ENCODE measurements at regions not wholly inside any gene's neighbourhood (a gene's known extent, or its start where the extent isn't known, plus 50 kb on each side); places are given as distances from the start of the nearest gene placed in this dataset.

GRCh38 chr6:148653138-148653776 lies 93.6 kb upstream of the UST start:
- no peak for DNase-seq

DNA sequence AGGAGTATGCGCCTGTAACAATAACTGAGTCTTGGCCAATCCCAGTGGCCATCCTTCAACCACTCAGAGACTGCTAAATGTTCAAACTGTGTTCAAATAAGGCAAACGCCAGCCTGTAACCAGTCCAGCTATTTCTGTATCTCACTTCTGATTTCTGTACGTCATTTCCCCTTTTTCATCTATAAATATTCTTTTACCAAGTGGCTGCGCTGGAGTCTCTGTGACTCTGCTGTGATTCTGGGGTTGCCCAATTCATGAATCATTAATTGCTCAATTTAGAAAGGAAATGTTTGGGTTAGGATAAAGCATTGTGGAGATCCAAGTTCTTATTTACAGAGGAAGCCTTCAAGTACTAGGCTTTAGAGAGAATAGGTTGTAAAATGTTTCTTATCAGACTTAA lies 89.8 kb upstream of the UST start:
- DNase-seq, result no peak

DNA sequence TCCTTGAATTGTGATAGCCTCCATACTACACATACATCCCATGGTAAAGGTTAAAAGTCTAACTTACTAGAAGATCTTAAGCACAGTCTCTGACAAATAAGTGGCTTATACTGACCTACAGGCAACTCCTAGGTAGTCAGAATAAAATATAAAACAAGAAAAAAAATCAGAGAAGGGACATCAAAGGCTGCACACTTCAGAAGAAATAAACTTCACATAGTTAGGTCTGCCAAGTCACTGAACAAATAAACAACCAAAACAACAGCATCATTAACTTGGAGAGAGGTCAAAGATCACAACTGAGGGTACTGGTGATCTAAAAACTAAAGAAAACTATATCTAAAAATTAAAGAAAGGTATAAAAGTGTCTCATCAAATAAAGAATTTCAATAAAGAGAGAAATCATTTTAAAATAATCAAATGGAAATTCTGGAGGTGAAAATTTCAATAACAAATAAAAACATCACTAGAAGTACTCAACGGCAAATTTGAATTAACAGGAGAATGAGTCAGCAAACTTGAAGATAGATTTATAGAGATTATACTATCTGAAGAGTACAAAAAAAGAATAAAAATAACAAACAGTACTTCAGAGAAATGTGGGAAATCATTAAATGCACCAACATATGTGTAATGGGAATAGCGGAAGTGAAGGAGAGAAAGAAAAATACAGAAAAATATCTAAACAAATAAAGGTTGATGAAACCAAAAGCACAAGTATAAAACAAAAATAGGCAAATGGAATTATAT lies 88.0 kb upstream of the UST start:
- no peak for DNase-seq

GRCh38 chr6:148667395-148667794 lies 79.4 kb upstream of the UST start:
- DNase-seq, result no peak

DNA sequence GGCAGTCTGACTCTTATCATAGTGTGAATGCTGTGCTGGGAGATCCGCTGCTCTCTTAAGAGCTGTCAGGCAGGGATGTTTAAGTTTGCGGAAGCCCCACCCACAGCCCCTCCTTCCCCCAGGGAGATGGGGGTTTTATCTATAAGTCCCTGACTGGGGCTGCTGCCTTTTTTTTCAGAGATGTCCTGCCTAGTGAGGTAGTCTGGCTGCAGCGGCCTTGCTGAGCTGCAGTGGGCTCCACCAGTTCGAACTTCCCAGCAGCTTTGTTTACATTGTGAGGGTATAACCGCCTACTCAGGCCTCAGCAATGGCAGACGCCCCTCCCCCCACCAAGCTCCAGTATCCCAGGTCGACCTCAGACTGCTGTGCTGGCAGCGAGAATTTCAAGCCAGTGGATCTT lies 75.7 kb upstream of the UST start:
- no peak for DNase-seq

GRCh38 chr6:148671952-148672351 lies 74.9 kb upstream of the UST start:
- DNase-seq, result no peak

GRCh38 chr6:148674306-148674705 lies 72.5 kb upstream of the UST start:
- DNase-seq, result no peak

- DNase-seq, result no peak
These were observed 69.0 kb upstream of the UST start for GRCh38 chr6:148677594-148678476.

DNA sequence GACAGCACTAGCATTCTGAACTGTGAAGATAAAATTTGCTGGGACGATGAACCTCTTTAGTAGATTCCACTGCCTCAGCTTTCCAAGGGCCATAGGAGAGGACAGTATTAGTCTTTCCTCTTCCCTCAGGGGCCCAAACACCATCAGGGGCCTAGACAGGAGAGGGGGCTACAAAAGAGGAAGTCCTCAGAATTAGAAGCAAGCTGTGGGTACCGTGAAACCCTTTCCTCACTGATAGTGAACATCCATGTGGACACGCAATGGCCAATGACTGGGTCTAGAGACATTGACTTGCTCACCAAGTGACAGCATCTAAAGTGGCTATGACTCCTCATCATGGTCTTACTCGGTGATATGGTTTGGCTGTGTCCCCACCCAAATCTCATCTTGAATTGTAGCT lies 68.1 kb upstream of the UST start:
- no peak for DNase-seq

DNA sequence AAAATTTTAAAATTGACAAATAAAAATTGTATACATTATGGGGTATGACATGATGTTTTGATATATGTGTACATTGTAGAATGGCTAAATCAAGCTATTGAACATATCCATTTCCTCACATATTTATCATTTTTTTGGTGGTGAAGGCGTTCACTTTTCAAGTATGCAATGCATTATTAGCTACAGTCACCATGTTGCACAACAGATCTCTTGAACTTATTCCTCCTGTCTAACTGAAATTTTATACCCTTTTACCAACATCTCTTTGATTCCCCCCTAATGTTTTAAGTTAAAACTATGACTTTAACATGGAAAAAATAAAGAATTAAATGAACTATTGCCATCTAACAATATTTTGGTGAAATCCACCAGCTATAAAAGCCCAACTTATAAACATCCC lies 65.2 kb upstream of the UST start:
- no peak for DNase-seq

DNA sequence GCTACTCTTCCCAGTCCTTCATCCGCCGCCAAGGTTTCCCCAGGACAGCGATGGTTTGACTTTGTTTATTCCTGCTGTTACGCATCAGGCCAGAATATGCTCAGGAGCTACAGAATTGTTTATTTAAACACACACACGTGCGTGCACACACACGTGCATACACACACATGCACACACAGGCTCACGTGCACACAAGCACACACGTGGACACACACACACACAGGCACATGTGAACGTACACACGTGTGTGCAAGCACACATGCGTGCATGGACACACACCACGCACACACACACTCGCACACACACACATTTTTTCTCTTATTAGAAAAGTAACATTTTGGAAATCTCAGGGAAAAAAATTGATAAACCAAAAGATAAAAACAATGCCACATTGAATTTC lies 64.6 kb upstream of the UST start:
- DNase-seq, result no peak

DNA sequence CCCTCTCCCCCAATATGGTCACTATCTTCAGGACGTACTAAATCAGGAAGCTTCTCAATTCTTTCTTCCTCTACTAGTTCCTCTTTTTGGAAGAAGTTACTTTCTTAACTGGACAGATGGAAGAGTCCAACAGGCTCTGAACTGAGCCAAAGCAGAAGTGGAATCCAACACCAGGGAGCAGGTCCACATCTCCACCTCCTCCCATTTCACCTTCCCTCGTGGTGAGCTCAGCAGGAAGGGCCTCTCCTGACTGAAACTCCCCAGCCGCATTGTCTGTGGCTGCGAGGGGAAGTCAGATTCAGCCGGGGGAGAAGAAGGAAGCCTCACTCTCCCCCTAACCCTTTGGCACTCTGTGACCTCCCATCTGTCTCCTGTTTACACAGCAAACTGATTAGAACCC lies 63.8 kb upstream of the UST start:
- DNase-seq, result no peak

DNA sequence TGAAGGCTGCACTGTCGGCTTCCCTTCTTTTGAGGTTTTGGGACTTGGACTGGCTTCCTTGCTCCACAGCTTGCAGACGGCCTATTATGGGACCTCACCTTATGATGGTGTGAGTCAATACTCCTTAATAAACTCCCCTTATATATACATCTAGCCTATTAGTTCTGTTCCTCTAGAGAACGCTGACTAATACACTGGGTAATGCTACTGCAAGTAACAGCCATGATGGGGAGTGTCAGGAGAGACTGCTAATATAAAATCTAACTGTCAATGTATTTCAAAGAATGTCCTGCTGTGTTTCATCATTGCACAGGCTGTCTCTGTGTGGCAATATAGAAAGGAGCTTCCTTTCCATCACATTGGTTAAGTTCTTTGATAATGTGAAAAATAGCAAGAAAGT lies 57.7 kb upstream of the UST start:
- DNase-seq, result no peak

GRCh38 chr6:148693882-148694484 lies 52.8 kb upstream of the UST start:
- no peak for DNase-seq
